AG10803 (cell line): ENCODE measurements at regions not wholly inside any gene's neighbourhood (a gene's known extent, or its start where the extent isn't known, plus 50 kb on each side); places are given as distances from the start of the nearest gene placed in this dataset.

Source experiments
- DNase-seq: peaks from one replicate; pipeline ENCODE4 v3.0.0; 2010; ENCODE audit warnings: low read depth
- H3K4me3 ChIP-seq: 2 replicates; pipeline ENCODE4 v1.5.1; 2011; ENCODE audit warnings: mild to moderate bottlenecking, low read length, control low read depth
- CTCF ChIP-seq: conservative IDR thresholded peaks from 2 replicates; pipeline ENCODE4 v1.5.1; 2011; ENCODE audit warnings: mild to moderate bottlenecking, low read length, control low read depth, inconsistent platforms

DNA sequence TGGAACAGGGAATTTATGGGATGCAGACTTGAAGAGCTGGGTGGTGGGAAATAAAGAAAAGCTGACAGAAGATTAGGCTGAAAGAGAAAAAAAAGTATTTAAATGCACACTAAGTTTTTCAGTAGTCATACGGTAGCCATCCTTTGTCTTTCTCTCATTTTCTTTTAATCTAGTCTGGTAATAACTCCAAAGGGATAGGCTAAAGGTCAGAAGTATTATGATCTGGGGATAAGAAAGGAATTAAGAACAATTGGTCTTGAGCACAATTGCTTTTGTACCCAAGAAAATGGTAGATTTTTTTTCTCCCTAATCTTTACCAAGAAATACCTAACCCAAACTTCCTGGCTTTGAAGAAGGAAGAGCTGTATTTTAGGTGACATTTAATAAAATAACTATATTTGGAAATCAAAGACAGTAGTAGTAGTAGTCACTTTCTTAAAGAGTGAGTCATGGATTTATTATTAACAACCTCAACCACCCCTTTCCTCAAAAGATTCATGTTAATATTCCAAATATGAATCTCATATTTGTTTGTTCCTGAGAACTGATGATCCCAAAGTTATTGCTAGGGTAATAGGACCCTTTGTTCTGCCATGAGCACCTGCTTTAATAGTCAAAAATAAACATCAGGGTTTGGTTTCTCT is 120.2 kb upstream of the ODAD2 start:
- H3K4me3 ChIP-seq: no peak overlapping the region
- TF ChIP-seq CTCF: no peak
- no peak for DNase-seq

DNA sequence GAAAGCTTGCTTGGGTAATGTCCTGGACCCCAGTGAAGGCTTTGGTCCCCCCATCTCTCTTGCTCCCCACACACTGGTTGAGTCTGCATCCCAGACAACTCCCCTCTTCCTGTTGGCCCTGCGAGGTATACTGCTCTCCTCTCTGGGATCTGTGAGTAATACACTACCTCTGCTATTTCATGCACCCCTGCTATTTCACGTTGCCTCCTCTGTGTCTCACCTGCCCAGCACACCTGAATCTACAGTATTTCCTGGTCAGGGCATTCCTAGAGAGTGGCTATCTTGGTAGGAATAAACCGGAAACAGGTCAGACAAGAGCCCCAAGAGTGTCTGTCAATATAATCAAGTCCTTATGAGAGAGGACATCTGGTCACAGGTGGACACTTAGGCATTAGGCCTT is 114.3 kb upstream of the ODAD2 start:
- no peak for DNase-seq
- no peak for TF ChIP-seq CTCF
- H3K4me3 ChIP-seq: no peak overlapping the region

DNA sequence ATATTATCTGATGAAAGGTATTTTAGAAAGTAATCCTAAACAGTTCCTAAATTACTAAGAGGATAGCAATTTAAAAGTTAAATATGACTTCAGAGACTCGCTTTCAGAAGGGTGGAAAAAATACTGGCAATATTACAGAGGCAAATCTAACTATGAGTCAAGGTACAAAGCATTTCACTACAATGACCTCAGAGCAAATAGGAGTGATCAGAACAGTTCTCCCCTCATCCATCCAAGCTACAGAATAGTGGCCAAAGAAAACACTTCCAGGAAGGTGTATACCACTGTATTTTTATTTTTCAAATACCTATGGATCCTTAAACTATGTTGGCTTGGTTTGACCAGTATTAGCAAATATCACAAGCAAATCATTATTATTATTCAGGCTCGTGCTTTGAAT is 112.8 kb upstream of the ODAD2 start:
- peak; percentile 36 for DNase-seq
- no peak overlapping the region for H3K4me3 ChIP-seq
- no peak for TF ChIP-seq CTCF

DNA sequence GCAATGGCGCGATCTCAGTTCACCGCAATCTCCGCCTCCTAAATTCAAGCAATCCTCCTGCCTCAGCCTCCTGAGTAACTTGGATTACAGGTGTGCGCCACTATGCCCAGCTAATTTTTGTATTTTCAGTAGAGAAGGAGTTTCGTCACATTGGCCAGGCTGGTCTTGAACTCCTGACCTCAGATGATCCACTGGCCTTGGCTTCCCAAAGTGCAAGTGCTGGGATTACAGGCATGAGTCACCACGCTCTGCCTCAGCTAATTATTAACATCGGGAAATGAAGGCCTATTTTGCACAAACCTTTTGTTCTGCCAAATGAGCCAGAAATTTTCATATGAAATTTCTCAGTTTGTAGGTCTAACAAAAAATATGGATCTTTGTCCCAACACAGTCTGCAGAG is 106.7 kb upstream of the ODAD2 start:
- no peak overlapping the region for H3K4me3 ChIP-seq
- TF ChIP-seq CTCF: no peak
- DNase-seq: peak; percentile 10

- H3K4me3 ChIP-seq: no peak overlapping the region
- no peak for TF ChIP-seq CTCF
- no peak for DNase-seq
Observed at GRCh38 chr10:28097633-28098032, 98.8 kb upstream of the ODAD2 start.

DNA sequence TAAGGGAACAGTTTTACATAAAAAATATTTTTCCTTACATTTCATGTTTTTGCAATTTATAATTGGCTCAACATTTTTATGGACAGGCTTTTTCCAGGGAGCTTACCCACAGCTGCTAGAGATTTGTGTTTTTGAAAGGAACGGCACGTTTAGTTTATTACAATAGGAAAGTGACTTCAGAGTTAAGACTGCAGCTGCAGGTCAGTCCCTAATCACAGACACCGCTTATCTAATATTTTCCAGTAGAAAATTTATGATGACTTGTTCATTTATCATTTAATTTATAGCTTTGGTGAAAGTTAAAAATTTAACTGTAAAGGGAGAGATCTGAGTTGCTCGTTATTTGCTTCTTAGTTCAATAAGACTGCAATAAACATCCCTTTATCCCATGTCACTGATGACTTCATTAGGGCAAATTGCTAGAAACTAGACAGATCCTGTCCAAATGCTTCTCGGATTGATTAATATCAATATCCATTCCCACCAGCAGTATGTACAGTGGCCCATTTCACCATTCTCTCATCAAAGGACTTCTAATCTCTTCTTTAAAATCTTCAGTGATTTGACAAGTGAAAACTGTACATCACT is 97.0 kb upstream of the ODAD2 start:
- peak overlapping the region; percentile 14 for H3K4me3 ChIP-seq
- TF ChIP-seq CTCF: no peak
- DNase-seq: peak; percentile 7

GRCh38 chr10:28094121-28094520 is 95.2 kb upstream of the ODAD2 start:
- DNase-seq: no peak
- no peak overlapping the region for H3K4me3 ChIP-seq
- TF ChIP-seq CTCF: no peak
